Neural crest cell (in vitro differentiated cells): ENCODE measurements at regions not wholly inside any gene's neighbourhood (a gene's known extent, or its start where the extent isn't known, plus 50 kb on each side); places are given as distances from the start of the nearest gene placed in this dataset.

Experiments
- DNase-seq: peaks from one replicate; pipeline ENCODE4 v3.0.0; 2021; ENCODE audit warnings: low read depth, mixed read lengths, low spot score
- H3K27ac Mint-ChIP-seq: one replicate; pipeline ENCODE4 v1.8.0; 2021; ENCODE audit warnings: mild to moderate bottlenecking, mixed read lengths; ENCODE audit not compliant: unreplicated experiment
- H3K27me3 Mint-ChIP-seq: 2 replicates; pipeline ENCODE4 v1.8.0; 2021; ENCODE audit warnings: low read depth, mild to moderate bottlenecking, mixed read lengths
- H3K36me3 Mint-ChIP-seq: 2 replicates; pipeline ENCODE4 v1.8.0; 2021; ENCODE audit warnings: low read depth, mild to moderate bottlenecking, mixed read lengths
- H3K4me1 Mint-ChIP-seq: 2 replicates; pipeline ENCODE4 v1.8.0; 2021; ENCODE audit warnings: mixed read lengths
- H3K4me3 Mint-ChIP-seq: one replicate; pipeline ENCODE4 v1.8.0; 2021; ENCODE audit warnings: mild to moderate bottlenecking, mixed read lengths
- H3K9me3 Mint-ChIP-seq: 2 replicates; pipeline ENCODE4 v1.8.0; 2021; ENCODE audit warnings: mixed read lengths
- TF ChIP-seq, protein P1 (sequence below): fragments of 200-600 bp; sonication (generic); conservative IDR thresholded peaks from 2 replicates; pipeline ENCODE4 v1.5.0; 2021; ENCODE audit warnings: antibody characterized with exemption, mild to moderate bottlenecking

DNA sequence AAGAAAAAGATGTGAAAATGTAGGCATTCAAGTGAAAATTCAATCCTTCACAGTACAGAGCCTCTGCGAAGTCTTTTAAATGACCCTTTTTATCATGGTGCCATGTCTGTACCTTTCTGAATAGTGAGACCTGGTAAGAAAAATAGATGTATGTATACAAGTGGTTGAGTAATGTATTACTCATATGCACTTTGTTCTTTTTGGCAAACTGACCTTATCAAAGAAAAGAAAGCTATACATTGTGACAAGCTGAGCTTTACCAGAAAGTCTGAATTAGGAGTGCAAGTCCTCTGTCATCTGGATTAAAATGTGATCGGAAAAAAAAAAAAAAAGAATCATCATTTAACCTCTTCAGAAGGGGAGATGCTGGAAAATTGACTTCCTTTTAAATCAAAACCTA, 356.4 kb upstream of the CCNH start:
- Mint-ChIP-seq H3K36me3 (no peaks in the 10 kb centered on the region), H3K9me3 (no peaks in the 10 kb centered on the region), H3K27me3 (peaks cover 3% of the 10 kb centered on the region), H3K27ac (no peak overlapping the region), H3K4me3 (no peak overlapping the region), H3K4me1 (no peaks in the 10 kb centered on the region)
- no peak for DNase-seq
- TF ChIP-seq, protein P1, sequence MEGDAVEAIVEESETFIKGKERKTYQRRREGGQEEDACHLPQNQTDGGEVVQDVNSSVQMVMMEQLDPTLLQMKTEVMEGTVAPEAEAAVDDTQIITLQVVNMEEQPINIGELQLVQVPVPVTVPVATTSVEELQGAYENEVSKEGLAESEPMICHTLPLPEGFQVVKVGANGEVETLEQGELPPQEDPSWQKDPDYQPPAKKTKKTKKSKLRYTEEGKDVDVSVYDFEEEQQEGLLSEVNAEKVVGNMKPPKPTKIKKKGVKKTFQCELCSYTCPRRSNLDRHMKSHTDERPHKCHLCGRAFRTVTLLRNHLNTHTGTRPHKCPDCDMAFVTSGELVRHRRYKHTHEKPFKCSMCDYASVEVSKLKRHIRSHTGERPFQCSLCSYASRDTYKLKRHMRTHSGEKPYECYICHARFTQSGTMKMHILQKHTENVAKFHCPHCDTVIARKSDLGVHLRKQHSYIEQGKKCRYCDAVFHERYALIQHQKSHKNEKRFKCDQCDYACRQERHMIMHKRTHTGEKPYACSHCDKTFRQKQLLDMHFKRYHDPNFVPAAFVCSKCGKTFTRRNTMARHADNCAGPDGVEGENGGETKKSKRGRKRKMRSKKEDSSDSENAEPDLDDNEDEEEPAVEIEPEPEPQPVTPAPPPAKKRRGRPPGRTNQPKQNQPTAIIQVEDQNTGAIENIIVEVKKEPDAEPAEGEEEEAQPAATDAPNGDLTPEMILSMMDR, result no peak

DNA sequence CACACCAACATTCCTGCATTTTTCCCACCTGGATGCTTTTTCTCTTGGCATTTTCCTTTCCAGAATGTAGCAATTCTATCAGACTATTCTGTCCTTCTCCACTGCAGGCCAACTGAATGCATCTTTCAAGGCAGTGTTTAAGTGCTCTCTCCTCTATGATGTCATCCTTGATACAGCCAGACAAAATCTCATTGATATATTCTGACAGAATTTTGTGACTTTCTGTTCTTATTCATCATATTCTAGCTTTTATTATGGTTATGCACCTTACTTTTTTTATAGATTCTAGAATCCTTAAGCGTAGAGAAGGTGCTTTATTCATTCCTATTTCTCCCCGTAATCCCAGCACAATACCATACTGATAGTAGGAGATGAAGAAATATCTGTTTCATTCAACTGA, 355.5 kb upstream of the CCNH start:
- DNase-seq, result no peak
- H3K27ac Mint-ChIP-seq, result no peak overlapping the region
- no peaks in the 10 kb centered on the region for H3K36me3 Mint-ChIP-seq
- H3K4me3 Mint-ChIP-seq, result no peak overlapping the region
- TF ChIP-seq, protein P1, result no peak
- H3K27me3 Mint-ChIP-seq, result peaks cover 3% of the 10 kb centered on the region
- no peaks in the 10 kb centered on the region for H3K9me3 Mint-ChIP-seq
- H3K4me1 Mint-ChIP-seq, result no peaks in the 10 kb centered on the region

DNA sequence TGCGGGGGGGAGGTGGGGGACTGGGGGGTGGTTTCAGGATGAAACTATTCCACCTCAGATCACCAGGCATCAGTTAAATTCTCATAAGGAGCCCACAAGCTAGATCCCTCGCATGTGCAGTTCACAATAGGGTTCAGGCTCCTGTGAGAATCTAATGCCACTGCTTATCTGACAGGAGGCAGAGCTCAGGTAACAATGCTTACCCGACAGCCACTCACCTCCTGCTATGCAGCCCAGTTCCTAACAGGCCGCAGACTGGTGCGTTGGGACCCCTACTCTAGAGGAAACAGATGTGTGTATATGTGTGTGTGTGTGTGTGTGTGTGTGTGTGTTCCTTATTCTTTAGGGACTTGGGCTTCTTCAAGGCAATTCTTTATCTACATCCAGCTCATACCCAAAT, 352.3 kb upstream of the CCNH start:
- no peaks in the 10 kb centered on the region for H3K27me3 Mint-ChIP-seq
- H3K36me3 Mint-ChIP-seq, result no peaks in the 10 kb centered on the region
- H3K4me3 Mint-ChIP-seq, result no peak overlapping the region
- H3K9me3 Mint-ChIP-seq, result no peaks in the 10 kb centered on the region
- H3K4me1 Mint-ChIP-seq, result no peaks in the 10 kb centered on the region
- TF ChIP-seq, protein P1, result no peak
- DNase-seq, result no peak
- H3K27ac Mint-ChIP-seq, result no peak overlapping the region

DNA sequence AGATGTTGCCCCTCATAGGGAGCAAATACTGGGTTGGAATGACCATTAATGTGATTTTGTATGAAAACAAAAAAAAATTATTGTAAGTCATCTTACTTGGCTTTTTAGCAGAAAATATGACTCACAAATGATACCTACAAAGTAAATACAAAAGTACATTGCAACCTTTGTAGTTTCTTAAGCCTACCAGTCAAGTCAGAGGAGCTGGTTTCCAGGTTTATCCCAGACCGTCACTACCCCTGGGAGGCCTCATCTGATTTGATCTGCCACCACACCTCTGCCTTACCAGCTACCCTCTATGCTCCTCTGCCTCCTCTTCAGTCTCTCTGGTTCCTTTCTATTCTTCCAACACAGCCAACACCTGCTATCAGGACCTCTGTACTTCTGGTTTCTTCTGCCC, 349.9 kb upstream of the CCNH start:
- TF ChIP-seq, protein P1, result no peak
- H3K36me3 Mint-ChIP-seq, result no peaks in the 10 kb centered on the region
- H3K27ac Mint-ChIP-seq, result no peak overlapping the region
- no peak overlapping the region for H3K4me3 Mint-ChIP-seq
- no peak for DNase-seq
- no peaks in the 10 kb centered on the region for H3K4me1 Mint-ChIP-seq
- no peaks in the 10 kb centered on the region for H3K9me3 Mint-ChIP-seq
- H3K27me3 Mint-ChIP-seq, result no peaks in the 10 kb centered on the region

DNA sequence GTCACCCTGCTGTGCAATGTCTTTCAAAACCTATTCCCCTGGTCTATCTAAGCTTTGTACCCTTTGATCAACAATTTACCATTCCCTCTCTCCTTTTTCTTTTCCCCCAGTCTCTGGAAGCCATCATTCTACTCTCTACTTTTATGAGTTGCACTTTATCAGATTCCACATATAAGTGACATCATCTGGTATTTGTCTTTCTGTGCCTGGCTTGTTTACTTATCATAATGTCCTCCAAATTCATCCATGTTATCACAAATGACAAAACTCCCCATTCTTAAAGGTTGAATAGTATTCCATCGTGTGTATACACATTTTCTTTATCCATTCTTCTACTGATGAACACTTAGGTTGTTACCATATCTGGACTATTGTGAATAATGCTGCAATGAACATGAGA, 344.2 kb upstream of the CCNH start:
- H3K27me3 Mint-ChIP-seq, result no peaks in the 10 kb centered on the region
- peaks cover 13% of the 10 kb centered on the region for H3K4me1 Mint-ChIP-seq
- no peaks in the 10 kb centered on the region for H3K36me3 Mint-ChIP-seq
- no peak overlapping the region for H3K27ac Mint-ChIP-seq
- no peak for DNase-seq
- TF ChIP-seq, protein P1, result no peak
- H3K4me3 Mint-ChIP-seq, result no peak overlapping the region
- no peaks in the 10 kb centered on the region for H3K9me3 Mint-ChIP-seq

DNA sequence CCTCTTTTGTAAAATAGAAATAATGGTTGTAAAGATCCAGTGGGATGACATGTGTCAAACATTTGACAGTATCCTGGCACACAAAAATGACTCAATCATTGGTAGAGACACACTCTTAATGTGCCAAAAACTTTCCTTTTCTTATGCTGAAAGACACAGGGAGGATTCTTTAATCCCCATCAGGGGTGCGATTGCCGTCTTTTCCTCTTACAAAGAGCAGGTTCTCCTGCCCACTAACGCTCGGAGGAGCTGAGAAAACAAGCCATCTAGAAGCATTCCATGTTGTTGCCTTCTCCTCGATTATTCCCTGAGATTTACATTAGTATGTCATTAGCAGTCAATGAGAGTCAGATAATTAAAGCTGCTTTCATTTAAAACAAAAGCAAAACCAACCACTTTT, 342.6 kb upstream of the CCNH start:
- no peak for DNase-seq
- TF ChIP-seq, protein P1, result no peak
- H3K9me3 Mint-ChIP-seq, result no peaks in the 10 kb centered on the region
- no peaks in the 10 kb centered on the region for H3K36me3 Mint-ChIP-seq
- H3K4me3 Mint-ChIP-seq, result no peak overlapping the region
- no peaks in the 10 kb centered on the region for H3K27me3 Mint-ChIP-seq
- no peak overlapping the region for H3K27ac Mint-ChIP-seq
- H3K4me1 Mint-ChIP-seq, result peaks cover 21% of the 10 kb centered on the region
